ENCODE measurements at regions not wholly inside any gene's neighbourhood (a gene's known extent, or its start where the extent isn't known, plus 50 kb on each side); places are given as distances from the start of the nearest gene placed in this dataset.
"Not testable (repeated sequence)": the region's sequence is repeated elsewhere in the genome, so short reads cannot be mapped to it uniquely, and the experiment has no call there.

- not testable (repeated sequence) for DNase-seq
Measured at GRCh38 chr1:245061808-245062207, 93.0 kb upstream of the KIF26B start.

- DNase-seq: no peak
Measured at GRCh38 chr1:245060684-245061374, 94.0 kb upstream of the KIF26B start.

- no peak for DNase-seq
Measured at GRCh38 chr1:245059806-245060424, 94.9 kb upstream of the KIF26B start.

- no peak for DNase-seq
Measured at GRCh38 chr1:245058882-245059281, 95.9 kb upstream of the KIF26B start.

- no peak for DNase-seq
Measured at GRCh38 chr1:245058436-245058835, 96.3 kb upstream of the KIF26B start.

GRCh38 chr1:245056913-245057312 lies 97.9 kb upstream of the KIF26B start:
- no peak for DNase-seq

- DNase-seq: not testable (repeated sequence)
Measured at GRCh38 chr1:245056296-245056695, 98.5 kb upstream of the KIF26B start.

GRCh38 chr1:245055752-245056151 lies 99.0 kb upstream of the KIF26B start:
- DNase-seq: no peak

- DNase-seq: no peak
Measured at GRCh38 chr1:245054507-245055270, 100.1 kb upstream of the KIF26B start.

- no peak for DNase-seq
Measured at GRCh38 chr1:245054105-245054504, 100.7 kb upstream of the KIF26B start.

- DNase-seq: no peak
Measured at GRCh38 chr1:245052258-245052657, 102.5 kb upstream of the KIF26B start.

GRCh38 chr1:245051349-245052221 lies 103.2 kb upstream of the KIF26B start:
- no peak for DNase-seq

- DNase-seq: no peak
Measured at GRCh38 chr1:245046769-245047168, 108.0 kb upstream of the KIF26B start.

- DNase-seq: no peak
Measured at GRCh38 chr1:245046315-245046714, 108.5 kb upstream of the KIF26B start.

GRCh38 chr1:245045087-245045881 lies 109.5 kb upstream of the KIF26B start:
- DNase-seq: no peak

GRCh38 chr1:245043611-245043940 lies 111.2 kb upstream of the KIF26B start:
- DNase-seq: no peak

GRCh38 chr1:245041058-245041698 lies 113.6 kb upstream of the KIF26B start:
- DNase-seq: no peak

- DNase-seq: no peak
Measured at GRCh38 chr1:245039196-245039595, 115.6 kb upstream of the KIF26B start.

GRCh38 chr1:245036102-245036501 lies 118.7 kb upstream of the KIF26B start:
- peak; percentile 12 for DNase-seq

GRCh38 chr1:245031041-245031440 lies 123.7 kb upstream of the KIF26B start:
- DNase-seq: no peak

- DNase-seq: no peak
Measured at GRCh38 chr1:245026247-245026646, 128.5 kb upstream of the KIF26B start.

GRCh38 chr1:245025525-245025924 lies 129.3 kb upstream of the KIF26B start:
- no peak for DNase-seq
